Astrocyte (in vitro differentiated cells and primary cell): ENCODE measurements at regions not wholly inside any gene's neighbourhood (a gene's known extent, or its start where the extent isn't known, plus 50 kb on each side); places are given as distances from the start of the nearest gene placed in this dataset.

Source experiments
- CTCF ChIP-seq: IDR thresholded peaks from 2 replicates; pipeline ENCODE4 v1.5.1; 2011; ENCODE audit warnings: low read depth, mild to moderate bottlenecking, inconsistent platforms, low read length, moderate library complexity; ENCODE audit not compliant: insufficient read depth
- EZH2 ChIP-seq: IDR thresholded peaks from 2 replicates; pipeline ENCODE4 v1.6.1; 2012; ENCODE audit warnings: mild to moderate bottlenecking, low read length, inconsistent platforms; ENCODE audit not compliant: insufficient read depth

GRCh38 chr6:71168233-71168765 is 120.3 kb upstream of the OGFRL1 start:
- TF ChIP-seq CTCF (no peak), EZH2 (no peak)
